Pulmonary artery endothelial cell (primary cell): ENCODE measurements at regions not wholly inside any gene's neighbourhood (a gene's known extent, or its start where the extent isn't known, plus 50 kb on each side); places are given as distances from the start of the nearest gene placed in this dataset.

Experiments
- DNase-seq: peaks from one replicate; pipeline ENCODE4 v3.0.0-alpha.2; 2011; ENCODE audit warnings: low read depth, low spot score

- DNase-seq: no peak
Observed at GRCh38 chr2:111219285-111219684, 98.6 kb downstream of the BCL2L11 start.

- DNase-seq: no peak
Observed at GRCh38 chr2:111219734-111220505, 99.2 kb downstream of the BCL2L11 start.

GRCh38 chr2:111220962-111221361 is 100.2 kb downstream of the BCL2L11 start:
- no peak for DNase-seq

DNA sequence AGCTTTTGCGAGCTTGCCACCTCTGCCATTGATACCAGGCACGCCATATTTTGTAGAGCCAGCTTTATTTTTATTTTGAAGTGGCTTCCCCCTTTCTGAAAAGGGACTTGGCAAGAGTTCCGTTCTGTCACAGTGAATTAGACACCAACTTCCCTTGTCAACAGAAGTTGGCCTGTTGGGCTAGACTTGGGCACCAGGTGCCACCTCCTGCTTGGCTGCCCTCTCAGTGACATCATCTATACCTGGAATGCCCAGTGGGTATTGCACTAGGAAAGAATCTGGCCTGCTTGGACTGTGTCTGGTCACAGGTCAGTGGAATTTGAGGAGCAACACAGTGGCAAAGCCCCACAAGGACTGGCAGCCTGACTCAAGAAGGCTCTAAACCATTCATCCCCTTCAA is 101.0 kb downstream of the BCL2L11 start:
- no peak for DNase-seq

DNA sequence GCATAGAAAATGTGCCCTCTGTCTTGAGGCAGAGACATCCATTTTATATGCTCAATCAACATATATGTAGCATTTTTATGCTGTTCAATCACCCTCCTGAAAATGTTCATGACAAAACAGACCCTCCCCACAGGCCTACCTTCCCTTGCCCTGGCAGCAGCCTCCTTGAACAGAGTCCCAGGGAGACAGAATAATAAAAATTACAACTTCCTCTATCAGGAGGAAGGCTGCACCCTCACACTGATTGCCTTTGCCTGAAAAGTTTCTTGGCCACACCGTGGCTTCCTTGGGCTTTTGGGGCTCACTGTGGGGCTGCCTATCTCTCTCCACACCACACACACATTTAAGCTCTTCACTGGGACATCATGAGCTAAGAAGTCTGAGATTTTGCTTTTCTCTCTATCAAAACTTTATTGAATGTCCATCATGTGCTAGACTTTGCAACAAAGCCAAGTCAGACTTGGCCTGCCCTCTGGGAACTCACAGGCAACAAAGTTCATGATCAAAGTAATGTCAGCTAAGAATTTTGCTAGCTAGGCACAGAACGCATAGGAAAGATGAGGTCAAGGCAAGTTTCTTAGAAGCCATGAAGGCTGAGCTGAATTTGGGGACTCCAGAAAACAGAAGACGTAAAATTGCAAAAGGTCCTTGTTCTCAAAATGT is 101.6 kb downstream of the BCL2L11 start:
- no peak for DNase-seq

DNA sequence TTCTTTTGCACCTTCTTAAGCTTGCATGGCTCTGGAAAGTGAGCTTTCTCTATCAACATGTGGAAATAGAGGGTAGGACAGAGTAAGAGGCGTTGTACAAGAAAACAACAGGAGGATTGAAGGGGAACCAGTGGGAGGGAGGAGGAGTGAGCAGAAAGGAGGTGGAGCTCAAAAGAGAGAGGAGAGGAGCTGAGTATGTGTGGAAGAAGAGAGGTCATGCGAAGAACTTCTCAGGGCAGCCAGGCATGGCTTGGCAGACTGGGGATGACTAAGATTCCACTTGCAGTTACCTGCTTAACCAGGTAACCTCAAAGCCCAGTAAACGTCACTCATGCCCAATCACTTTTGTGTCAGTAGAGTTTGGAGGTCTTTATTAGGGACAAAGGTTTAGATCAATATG is 105.1 kb downstream of the BCL2L11 start:
- no peak for DNase-seq

GRCh38 chr2:111226876-111227700 is 106.4 kb downstream of the BCL2L11 start:
- no peak for DNase-seq

DNA sequence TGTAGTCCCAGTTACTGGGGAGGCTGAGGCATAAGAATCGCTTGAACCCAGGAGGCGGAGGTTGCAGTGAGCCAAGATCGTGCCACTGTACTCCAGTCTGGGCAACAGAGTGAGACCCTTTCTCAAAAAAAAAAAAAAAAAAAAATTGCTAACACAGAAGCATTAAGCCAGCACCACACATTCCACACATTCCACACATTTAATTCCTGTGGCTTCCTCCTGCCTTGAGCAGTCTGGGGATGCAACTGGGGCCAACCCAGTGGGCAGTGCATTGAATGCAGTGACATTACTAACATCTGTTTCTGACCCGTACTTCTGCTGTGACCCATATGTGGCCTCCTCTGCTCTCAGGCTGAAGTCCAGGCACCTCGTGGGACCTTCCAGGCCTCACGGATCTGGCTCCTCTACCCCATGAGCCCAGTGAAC is 107.0 kb downstream of the BCL2L11 start:
- DNase-seq: no peak

DNA sequence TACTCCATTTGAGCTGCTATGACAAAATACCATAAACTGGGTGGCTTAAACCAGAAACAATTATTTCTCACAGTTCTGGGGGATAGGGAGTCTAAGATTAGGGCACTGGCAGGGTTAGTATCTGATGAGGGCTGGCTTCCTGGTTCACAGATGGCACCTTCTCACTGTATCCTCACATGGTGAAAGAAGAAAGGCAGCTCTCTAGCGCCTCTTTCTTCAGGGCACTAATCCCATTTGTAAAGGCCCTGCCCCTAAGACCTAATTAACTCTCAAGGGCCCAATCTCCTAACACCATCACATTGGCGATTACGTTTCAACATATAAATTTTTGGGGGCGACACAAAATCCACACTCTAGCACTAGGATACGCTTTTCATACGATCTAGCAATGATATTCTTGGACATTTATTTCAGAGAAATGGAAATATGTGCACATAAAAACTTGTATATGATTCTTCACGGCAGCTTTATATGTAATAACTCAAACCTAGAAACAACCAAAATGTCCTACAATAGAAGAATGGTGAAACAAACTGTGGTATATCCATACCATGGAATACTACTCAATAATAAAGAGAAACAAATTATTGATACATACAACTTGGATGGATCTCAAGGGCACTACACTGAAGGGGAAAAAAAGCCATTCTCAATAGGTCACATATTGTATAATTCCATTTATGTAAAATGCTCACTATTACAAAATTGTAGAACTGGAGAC is 111.0 kb downstream of the BCL2L11 start:
- DNase-seq: no peak

DNA sequence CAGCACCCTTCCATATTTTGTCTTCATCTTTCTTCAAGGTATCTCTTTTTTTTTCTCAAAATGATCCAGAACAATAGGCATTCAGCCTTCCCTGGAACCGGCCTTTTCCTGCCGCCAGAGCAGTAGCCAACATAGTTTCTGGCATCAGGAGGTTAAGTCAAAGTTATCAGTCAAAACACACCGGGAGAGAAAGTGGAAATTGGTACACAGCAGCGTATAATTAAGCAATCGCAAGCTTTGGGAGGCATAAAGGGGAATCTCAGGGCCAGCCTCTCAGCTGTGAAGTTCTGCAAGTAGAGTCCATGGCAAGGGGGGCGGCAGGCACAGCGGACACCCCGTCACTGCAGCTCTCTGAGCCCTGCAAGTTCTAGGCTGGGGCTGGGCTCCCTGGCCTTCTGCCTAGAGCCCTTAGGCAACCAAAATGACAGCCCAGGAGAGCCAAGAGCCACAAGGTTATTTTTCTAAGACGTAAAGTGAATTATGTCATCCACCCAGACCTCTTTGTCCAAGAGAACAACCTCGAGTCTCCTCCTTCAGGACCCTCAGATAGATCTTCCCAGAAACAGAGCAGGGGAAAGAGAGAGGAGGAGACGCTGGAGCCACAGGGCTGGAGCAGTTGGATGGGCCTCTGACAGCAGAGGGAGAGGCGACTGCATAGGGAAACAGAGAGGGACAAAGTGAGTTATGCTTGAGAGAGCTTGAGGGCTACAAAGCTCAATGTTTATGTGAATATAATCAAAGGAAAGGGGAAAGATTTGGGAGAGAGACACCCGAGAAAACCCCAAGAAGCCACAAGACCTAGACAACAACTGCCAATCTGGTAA is 114.7 kb downstream of the BCL2L11 start:
- DNase-seq: no peak

- no peak for DNase-seq
Observed at GRCh38 chr2:111236025-111236424, 115.3 kb downstream of the BCL2L11 start.

- DNase-seq: no peak
Observed at GRCh38 chr2:111238296-111238695, 117.6 kb downstream of the BCL2L11 start.

GRCh38 chr2:111239107-111239506 is 118.4 kb downstream of the BCL2L11 start:
- no peak for DNase-seq

GRCh38 chr2:111239581-111240249 is 119.0 kb downstream of the BCL2L11 start:
- DNase-seq: no peak

DNA sequence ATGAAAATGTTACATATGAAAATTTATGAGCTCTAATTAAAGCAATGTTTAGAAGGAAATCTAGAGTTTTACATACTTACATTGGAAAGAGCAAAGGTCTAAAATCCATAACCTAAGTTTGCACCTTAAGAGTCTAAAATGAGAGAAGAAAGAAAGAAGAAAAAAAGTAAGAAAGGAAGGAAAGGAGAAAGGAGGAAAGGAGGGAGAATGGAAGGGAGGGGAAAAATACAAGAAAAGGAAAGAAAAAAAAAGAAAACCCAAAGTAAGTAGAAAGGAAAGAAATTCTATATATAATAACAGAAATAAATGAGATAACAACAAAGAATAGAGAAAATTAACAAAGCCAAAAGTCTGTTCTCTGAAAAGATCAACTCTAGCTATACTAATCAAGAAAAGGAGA is 122.6 kb downstream of the BCL2L11 start:
- no peak for DNase-seq

GRCh38 chr2:111244864-111245263 is 124.2 kb downstream of the BCL2L11 start:
- no peak for DNase-seq

GRCh38 chr2:111246620-111247061 is 125.9 kb downstream of the BCL2L11 start:
- DNase-seq: no peak

- DNase-seq: no peak
Observed at GRCh38 chr2:111247491-111247890, 126.8 kb downstream of the BCL2L11 start.

DNA sequence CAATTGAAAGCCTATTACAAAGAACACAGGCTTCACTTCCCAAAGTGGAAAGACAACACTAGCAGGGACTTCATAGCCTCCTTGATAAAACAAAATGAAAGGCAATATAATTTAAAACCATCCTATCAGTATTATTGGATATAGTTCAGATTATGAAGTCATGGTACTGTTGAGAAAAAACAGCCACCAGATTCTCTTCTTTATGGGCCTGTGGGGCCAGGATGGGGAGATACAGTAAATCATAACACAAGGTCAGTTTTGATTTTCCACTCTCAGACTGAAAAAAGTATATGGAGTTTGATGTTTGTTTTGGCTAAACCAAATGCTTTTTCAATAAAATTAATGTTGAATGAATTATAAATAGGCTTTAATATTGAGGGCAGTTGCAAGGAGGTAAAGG is 129.1 kb downstream of the BCL2L11 start:
- DNase-seq: no peak

DNA sequence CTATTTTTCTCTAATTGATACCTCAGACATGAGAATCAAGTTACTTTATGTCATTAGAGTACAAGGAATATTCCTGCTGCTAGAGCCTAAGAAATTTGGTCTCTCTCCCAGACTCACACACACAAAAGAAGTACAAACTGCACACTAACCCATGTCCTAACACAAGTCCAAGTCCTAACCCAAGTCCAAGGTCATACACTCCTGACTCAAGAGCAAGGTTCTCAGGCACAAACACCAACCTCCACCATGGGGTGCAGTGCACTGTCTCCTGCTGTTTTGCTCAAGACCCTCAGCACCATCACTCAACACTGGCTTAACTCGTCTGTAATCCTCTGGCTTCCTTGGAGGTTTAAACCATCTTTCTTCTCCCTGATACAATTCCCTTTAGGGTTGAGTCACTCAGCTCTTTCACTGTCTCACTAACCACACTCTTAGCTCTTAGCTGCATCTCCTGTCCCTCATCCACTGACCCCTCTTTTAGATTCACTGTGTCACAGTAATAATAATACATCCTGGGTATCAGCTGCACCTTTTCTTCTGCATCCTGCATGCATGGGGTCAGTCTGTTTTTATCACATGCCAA is 129.8 kb downstream of the BCL2L11 start:
- no peak for DNase-seq
